B cell (primary cell): ENCODE measurements at regions not wholly inside any gene's neighbourhood (a gene's known extent, or its start where the extent isn't known, plus 50 kb on each side); places are given as distances from the start of the nearest gene placed in this dataset.

Experiments
- ATAC-seq: fragments of 200-7000 bp; cut with Tn5 transposase; one replicate; pipeline ENCODE4 v1.10.0; 2021; ENCODE audit warnings: low read depth, mild to moderate bottlenecking, moderate number of reproducible peaks, moderate library complexity
- CTCF ChIA-PET: fragments of 350-600 bp; sonication (Branson Sonifier 250); formaldehyde crosslinking; loops from one replicate; lab custom pipeline; 2021; ENCODE audit warnings: antibody characterized with exemption, inconsistent platforms; lab: Charles Lee
- POLR2A ChIA-PET: fragments of 350-600 bp; sonication (Branson Sonifier 250); formaldehyde crosslinking; loops from one replicate; lab custom pipeline; 2021; ENCODE audit warnings: antibody characterized with exemption; lab: Charles Lee
- DNase-seq: peaks from one replicate; pipeline ENCODE4 v3.0.0; 2013
- H2AFZ ChIP-seq: 2 replicates; pipeline ENCODE4 v1.6.1; 2012; ENCODE audit warnings: mild to moderate bottlenecking, low read depth, low read length; ENCODE audit not compliant: insufficient read depth, poor library complexity, severe bottlenecking
- H3K27ac ChIP-seq, 2 donors: 1 replicate in 1 of 2; 2 replicates in 1 of 2; pipeline ENCODE4 v1.5.1; 2012 to 2013; ENCODE audit warnings: low read length in 2 of 2, mild to moderate bottlenecking in 2 of 2, moderate library complexity in 1 of 2
- H3K27me3 ChIP-seq, 4 experiments: fragments of 200-600 bp in 1 of 4; sonication (generic) in 1 of 4; replicated peaks in 1 of 4; 1 replicate in 2 of 4; 2 replicates in 2 of 4; pipeline versions ENCODE4 v1.6.1 to v1.7.0; 2013 to 2016; ENCODE audit warnings: low read length in 3 of 4, mild to moderate bottlenecking in 2 of 4, mixed read lengths in 1 of 4, moderate library complexity in 1 of 4; ENCODE audit not compliant: insufficient read depth in 4 of 4, control insufficient read depth in 3 of 4; ENCODE audit errors: control extremely low read depth in 1 of 4
- H3K36me3 ChIP-seq, 2 experiments: replicated peaks in 1 of 2; 1 replicate in 1 of 2; 2 replicates in 1 of 2; pipeline versions ENCODE4 v1.6.1 to v1.7.1; 2013; ENCODE audit warnings: low read length in 1 of 2; ENCODE audit not compliant: insufficient read depth in 2 of 2, control insufficient read depth in 1 of 2; ENCODE audit errors: control extremely low read depth in 1 of 2, extremely low read depth in 1 of 2
- H3K4me1 ChIP-seq, 2 donors: fragments of 200-600 bp in 1 of 2; sonication (generic) in 1 of 2; 1 replicate in 1 of 2; 2 replicates in 1 of 2; pipeline versions ENCODE4 v1.5.1 to v1.6.1; 2013 to 2017; ENCODE audit warnings: low read length in 2 of 2; ENCODE audit not compliant: control insufficient read depth in 2 of 2, insufficient read depth in 2 of 2
- H3K4me2 ChIP-seq: replicated peaks from 2 replicates; pipeline ENCODE3; 2012; ENCODE audit warnings: mild to moderate bottlenecking, low read depth, low read length; ENCODE audit not compliant: poor library complexity, severe bottlenecking
- H3K4me3 ChIP-seq, 5 experiments: fragments of 200-600 bp in 1 of 5; sonication (generic) in 1 of 5; 1 replicate in 3 of 5; 2 replicates in 2 of 5; pipeline versions ENCODE4 v1.5.1 to v1.7.0; 2011 to 2016; ENCODE audit warnings: low read length in 4 of 5, mild to moderate bottlenecking in 4 of 5, low read depth in 2 of 5, control low read depth in 1 of 5, moderate library complexity in 1 of 5; ENCODE audit not compliant: insufficient read depth in 1 of 5; ENCODE audit errors: control extremely low read depth in 1 of 5, extremely low read depth in 1 of 5
- H3K79me2 ChIP-seq: fragments of 200-600 bp; sonication (generic); one replicate; pipeline ENCODE4 v1.6.0; 2016; ENCODE audit warnings: low read length; ENCODE audit not compliant: control insufficient read depth, insufficient read depth
- H3K9ac ChIP-seq: fragments of 200-600 bp; sonication (generic); 2 replicates; pipeline ENCODE4 v1.6.1; 2017; ENCODE audit warnings: mild to moderate bottlenecking, low read length, moderate library complexity
- H3K9me3 ChIP-seq, 3 donors: one replicate each; pipeline versions ENCODE4 v1.6.1 to v1.7.1; 2013; ENCODE audit warnings: low read length in 2 of 3; ENCODE audit not compliant: control insufficient read depth in 2 of 3, insufficient read depth in 1 of 3; ENCODE audit errors: control extremely low read depth in 1 of 3
- H4K20me1 ChIP-seq: 2 replicates; pipeline ENCODE4 v1.6.0; 2012; ENCODE audit warnings: mild to moderate bottlenecking, low read length; ENCODE audit not compliant: insufficient read depth, control insufficient read depth, poor library complexity, severe bottlenecking
- H3K27ac Mint-ChIP-seq: one replicate; pipeline ENCODE4 v1.8.0; 2021; ENCODE audit warnings: mixed read lengths
- H3K27me3 Mint-ChIP-seq: one replicate; pipeline ENCODE4 v1.8.0; 2021; ENCODE audit warnings: mixed read lengths
- H3K4me1 Mint-ChIP-seq: one replicate; pipeline ENCODE4 v1.8.0; 2021; ENCODE audit warnings: mixed read lengths
- H3K4me3 Mint-ChIP-seq: one replicate; pipeline ENCODE4 v1.8.0; 2021; ENCODE audit warnings: mixed read lengths
- H3K9me3 Mint-ChIP-seq: one replicate; pipeline ENCODE4 v1.8.0; 2022; ENCODE audit warnings: mixed read lengths; ENCODE audit not compliant: insufficient read depth
- EZH2 ChIP-seq: IDR thresholded peaks from 2 replicates; pipeline ENCODE4 v1.6.1; 2012; ENCODE audit warnings: borderline replicate concordance, low read depth, mild to moderate bottlenecking, moderate library complexity, low read length; ENCODE audit not compliant: insufficient read depth, poor library complexity, severe bottlenecking
- WGBS: methylation state at CpG from one replicate; pipeline ENCODE4 v1.1.5; 2013; ENCODE audit warnings: missing lambda C conversion rate; ENCODE audit not compliant: insufficient coverage; 5-methylcytosine and 5-hydroxymethylcytosine counted together
- intact Hi-C: fragments of 100-400 bp; cut with micrococcal nuclease; formaldehyde crosslinking; loops from one replicate; pipeline ENCODE4 v1.10.0; 2022
- TF ChIP-seq, protein P1 (sequence below): fragments of 200-600 bp; IDR thresholded peaks from one replicate; pipeline ENCODE4 v1.8.0; 2022; ENCODE audit warnings: antibody characterized with exemption, mild to moderate bottlenecking

DNA sequence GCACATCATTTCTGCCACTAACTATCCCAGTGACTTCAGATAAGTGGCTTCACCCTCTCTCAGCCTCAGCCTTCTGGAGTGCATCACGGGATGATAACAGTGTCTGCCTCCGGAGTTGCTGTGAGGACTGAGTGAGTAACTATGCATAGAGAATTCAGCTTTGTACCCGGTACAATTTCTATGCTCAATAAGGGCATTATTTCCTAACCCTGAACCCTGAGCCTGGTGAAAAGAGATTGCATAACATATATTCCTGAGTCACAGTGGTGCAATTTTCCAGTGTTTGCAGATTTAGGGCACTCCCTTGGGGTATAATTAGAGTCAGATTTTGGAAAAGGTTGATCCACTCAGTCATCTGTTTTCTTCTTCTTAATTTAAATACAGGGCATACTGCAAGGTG lies 181.1 kb downstream of the PTPN11 start:
- TF ChIP-seq, protein P1, sequence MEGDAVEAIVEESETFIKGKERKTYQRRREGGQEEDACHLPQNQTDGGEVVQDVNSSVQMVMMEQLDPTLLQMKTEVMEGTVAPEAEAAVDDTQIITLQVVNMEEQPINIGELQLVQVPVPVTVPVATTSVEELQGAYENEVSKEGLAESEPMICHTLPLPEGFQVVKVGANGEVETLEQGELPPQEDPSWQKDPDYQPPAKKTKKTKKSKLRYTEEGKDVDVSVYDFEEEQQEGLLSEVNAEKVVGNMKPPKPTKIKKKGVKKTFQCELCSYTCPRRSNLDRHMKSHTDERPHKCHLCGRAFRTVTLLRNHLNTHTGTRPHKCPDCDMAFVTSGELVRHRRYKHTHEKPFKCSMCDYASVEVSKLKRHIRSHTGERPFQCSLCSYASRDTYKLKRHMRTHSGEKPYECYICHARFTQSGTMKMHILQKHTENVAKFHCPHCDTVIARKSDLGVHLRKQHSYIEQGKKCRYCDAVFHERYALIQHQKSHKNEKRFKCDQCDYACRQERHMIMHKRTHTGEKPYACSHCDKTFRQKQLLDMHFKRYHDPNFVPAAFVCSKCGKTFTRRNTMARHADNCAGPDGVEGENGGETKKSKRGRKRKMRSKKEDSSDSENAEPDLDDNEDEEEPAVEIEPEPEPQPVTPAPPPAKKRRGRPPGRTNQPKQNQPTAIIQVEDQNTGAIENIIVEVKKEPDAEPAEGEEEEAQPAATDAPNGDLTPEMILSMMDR = no peak
- TF ChIP-seq EZH2 = no peak
- Histone ChIP-seq H3K9me3 (peaks cover 0 to 1% (median 0%) of the 10 kb centered on the region in 3 donors), H3K27ac (no peak overlapping the region), H3K27me3 (peaks cover 0 to 6% (median 2%) of the 10 kb centered on the region in 4 experiments), H4K20me1 (no peaks in the 10 kb centered on the region), H3K9ac (no peak overlapping the region), H3K4me2 (no peak overlapping the region), H3K4me3 (no peak overlapping the region), H3K79me2 (no peaks in the 10 kb centered on the region), H3K36me3 (no peaks in the 10 kb centered on the region), H2AFZ (no peak overlapping the region), H3K4me1 (no peaks in the 10 kb centered on the region)
- ChIA-PET POLR2A (no interaction called here), CTCF (no interaction called here)
- no CpG with 5 or more reads among the region's 3 CpGs for WGBS
- no peaks in the 10 kb centered on the region for H3K4me1 Mint-ChIP-seq
- ATAC-seq (no peak), DNase-seq (no peak)
- intact Hi-C loops = no loop called here
- no peak overlapping the region for H3K4me3 Mint-ChIP-seq
- H3K27me3 Mint-ChIP-seq = peaks cover 48% of the 10 kb centered on the region
- H3K9me3 Mint-ChIP-seq = peaks cover 7% of the 10 kb centered on the region
- no peak overlapping the region for H3K27ac Mint-ChIP-seq

DNA sequence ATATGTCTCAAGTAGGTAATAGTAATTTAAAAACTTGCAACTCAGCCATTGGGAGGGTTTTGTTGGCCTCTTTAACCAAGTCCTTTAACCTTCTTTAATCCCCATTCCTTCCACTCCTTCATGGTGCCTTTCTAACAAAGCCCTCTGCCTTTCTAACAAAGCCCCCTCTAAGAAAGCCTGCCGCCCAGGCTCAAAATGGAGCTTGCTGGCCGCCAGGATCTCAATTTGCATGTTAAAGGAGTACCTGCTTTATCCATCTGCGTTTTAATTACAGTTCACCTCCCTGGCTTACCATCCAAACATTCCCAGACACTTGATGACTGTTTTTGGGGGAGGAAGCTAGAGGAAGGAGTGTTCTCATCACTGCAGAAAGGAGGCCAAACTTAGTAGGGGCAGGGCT lies 183.4 kb downstream of the PTPN11 start:
- H4K20me1 ChIP-seq = no peaks in the 10 kb centered on the region
- no peaks in the 10 kb centered on the region for H3K36me3 ChIP-seq
- peaks cover 7% of the 10 kb centered on the region for H3K9me3 Mint-ChIP-seq
- peaks cover 0 to 1% (median 0%) of the 10 kb centered on the region in 3 donors for H3K9me3 ChIP-seq
- H3K4me3 Mint-ChIP-seq = no peak overlapping the region
- no peaks in the 10 kb centered on the region for H3K79me2 ChIP-seq
- 100% methylated on average over 1 of the region's 3 CpGs for WGBS
- H3K4me1 Mint-ChIP-seq = no peaks in the 10 kb centered on the region
- no peak overlapping the region for H3K9ac ChIP-seq
- ChIA-PET POLR2A (no interaction called here), CTCF (no interaction called here)
- intact Hi-C loops = no loop called here
- DNase-seq = no peak
- TF ChIP-seq EZH2 = no peak
- TF ChIP-seq, protein P1 = no peak
- no peak overlapping the region for H3K4me3 ChIP-seq
- no peak overlapping the region for H3K27ac Mint-ChIP-seq
- H3K4me1 ChIP-seq = no peaks in the 10 kb centered on the region
- no peak overlapping the region for H3K4me2 ChIP-seq
- peaks cover 42% of the 10 kb centered on the region for H3K27me3 Mint-ChIP-seq
- H2AFZ ChIP-seq = no peak overlapping the region
- H3K27ac ChIP-seq = no peak overlapping the region
- H3K27me3 ChIP-seq = peaks cover 0 to 3% (median 1%) of the 10 kb centered on the region in 4 experiments
- no peak for ATAC-seq
